D721Med (cell line): ENCODE measurements at regions not wholly inside any gene's neighbourhood (a gene's known extent, or its start where the extent isn't known, plus 50 kb on each side); places are given as distances from the start of the nearest gene placed in this dataset.

Experiments used
- DNase-seq: peaks from one replicate; pipeline ENCODE4 v3.0.0; 2011; ENCODE audit warnings: low spot score; ENCODE audit not compliant: insufficient read length
- FAIRE-seq: peaks from 2 replicates; lab custom pipeline; 2011; peaks lifted over from hg19 to GRCh38; lab: Jason Lieb, UNC
- TF ChIP-seq, protein P1 (sequence below): IDR thresholded peaks from 2 replicates; pipeline ENCODE4 v1.5.1; 2012; ENCODE audit warnings: mild to moderate bottlenecking, control low read depth; ENCODE audit not compliant: insufficient read depth; ENCODE audit errors: missing control alignments

GRCh38 chr3:5840056-5840455 is 652.5 kb downstream of the EDEM1 start:
- DNase-seq (no peak), FAIRE-seq (no peak)
- TF ChIP-seq, protein P1, sequence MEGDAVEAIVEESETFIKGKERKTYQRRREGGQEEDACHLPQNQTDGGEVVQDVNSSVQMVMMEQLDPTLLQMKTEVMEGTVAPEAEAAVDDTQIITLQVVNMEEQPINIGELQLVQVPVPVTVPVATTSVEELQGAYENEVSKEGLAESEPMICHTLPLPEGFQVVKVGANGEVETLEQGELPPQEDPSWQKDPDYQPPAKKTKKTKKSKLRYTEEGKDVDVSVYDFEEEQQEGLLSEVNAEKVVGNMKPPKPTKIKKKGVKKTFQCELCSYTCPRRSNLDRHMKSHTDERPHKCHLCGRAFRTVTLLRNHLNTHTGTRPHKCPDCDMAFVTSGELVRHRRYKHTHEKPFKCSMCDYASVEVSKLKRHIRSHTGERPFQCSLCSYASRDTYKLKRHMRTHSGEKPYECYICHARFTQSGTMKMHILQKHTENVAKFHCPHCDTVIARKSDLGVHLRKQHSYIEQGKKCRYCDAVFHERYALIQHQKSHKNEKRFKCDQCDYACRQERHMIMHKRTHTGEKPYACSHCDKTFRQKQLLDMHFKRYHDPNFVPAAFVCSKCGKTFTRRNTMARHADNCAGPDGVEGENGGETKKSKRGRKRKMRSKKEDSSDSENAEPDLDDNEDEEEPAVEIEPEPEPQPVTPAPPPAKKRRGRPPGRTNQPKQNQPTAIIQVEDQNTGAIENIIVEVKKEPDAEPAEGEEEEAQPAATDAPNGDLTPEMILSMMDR, result no peak

DNA sequence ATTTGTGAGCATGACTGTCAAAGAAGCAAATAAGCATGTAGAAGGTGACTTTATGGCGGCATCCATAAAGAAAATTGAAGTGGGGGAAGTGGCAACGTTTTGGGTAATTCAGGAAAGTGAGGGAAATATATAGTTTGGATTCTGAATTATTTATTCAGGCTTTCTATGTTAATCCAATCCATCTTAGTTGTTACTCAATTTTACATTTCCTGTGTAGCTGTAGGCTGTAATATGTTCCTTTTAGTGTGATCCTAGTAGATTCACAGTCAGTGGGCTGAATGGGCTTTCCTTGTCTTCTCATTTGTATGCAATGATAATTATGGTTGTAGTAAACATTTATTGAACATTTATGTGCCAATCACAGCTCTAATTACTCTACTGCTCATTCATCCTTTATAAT is 654.1 kb downstream of the EDEM1 start:
- DNase-seq, result no peak
- TF ChIP-seq, protein P1, result no peak
- FAIRE-seq, result no peak

DNA sequence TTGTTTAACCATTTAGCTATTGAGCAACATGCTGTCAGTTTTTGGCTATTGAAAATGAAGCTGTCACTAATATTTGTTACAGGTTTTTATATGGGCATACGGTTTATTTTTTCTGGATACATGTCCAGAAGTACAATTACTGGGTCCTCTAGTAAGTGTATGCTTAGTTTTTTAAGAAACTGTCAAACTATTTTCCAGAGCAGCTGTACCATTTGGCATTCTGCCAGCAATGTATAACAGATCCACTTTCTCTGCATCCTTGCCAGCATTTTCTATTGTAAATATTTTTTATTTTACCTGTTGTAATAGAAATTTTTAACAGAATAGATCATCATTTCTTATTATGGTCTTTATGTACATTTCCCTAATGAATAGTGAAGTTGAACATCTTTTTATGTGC is 658.8 kb downstream of the EDEM1 start:
- DNase-seq (no peak), FAIRE-seq (no peak)
- TF ChIP-seq, protein P1, result no peak

DNA sequence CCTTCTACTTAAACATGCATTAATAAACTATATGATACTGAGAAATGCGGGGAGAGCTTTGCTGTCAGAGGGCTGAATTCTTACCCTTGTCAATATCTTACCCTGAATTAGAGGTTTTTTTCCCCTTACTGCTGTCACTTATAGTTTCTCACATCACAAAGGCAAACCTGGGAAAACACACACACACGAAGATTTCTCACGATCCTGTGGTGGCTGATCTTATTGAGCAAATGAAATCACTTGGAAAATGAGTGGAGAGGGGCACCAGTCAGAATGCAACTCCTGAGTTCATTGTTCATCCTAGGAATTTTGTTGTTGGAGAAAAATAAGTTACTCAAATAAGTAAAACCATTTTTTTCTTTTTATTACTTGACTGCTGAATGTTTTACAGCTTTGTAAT is 673.6 kb downstream of the EDEM1 start:
- FAIRE-seq, result no peak
- no peak for DNase-seq
- TF ChIP-seq, protein P1, result no peak

DNA sequence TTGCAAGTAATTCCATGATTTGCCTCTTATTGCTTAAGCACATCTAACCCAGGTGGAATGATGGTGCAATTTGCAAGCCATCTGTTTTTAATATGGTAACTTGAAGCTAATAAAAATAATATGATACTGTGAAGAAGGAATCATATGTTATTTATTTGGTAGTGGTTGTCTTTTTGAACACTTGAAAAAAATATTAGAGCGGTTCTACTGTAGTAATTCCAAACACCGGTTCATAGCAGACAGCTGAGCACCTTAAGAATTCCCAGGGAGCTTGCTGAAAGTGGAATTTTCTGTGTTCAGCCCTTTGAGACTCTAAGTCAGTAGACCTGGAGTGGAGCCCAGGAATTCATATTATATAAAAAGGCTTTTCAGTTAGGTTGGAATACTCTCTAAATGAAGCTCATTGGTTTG is 687.4 kb downstream of the EDEM1 start:
- FAIRE-seq (no peak), DNase-seq (no peak)
- TF ChIP-seq, protein P1, result no peak

GRCh38 chr3:5888851-5889250 is 701.3 kb downstream of the EDEM1 start:
- TF ChIP-seq, protein P1, result no peak
- FAIRE-seq, result no peak

DNA sequence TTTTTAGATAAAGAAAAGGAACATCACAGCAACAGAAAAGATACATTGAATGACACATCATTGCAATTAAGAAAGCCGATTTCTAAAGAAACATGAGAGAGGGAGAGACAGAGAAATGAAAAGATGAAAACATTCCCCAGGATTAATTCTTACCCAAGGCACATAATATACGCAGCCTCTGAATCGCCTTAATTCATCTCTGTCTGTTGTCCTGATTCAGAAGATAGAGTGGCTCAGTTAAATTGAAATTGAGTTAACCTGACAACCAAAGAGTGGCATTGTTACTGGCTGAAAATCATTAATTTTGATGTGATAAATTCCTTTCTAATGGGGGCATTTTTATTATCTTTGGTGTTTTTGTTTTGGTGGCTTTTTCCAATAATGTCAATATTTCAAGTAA is 701.9 kb downstream of the EDEM1 start:
- TF ChIP-seq, protein P1, result no peak
- no peak for FAIRE-seq
- DNase-seq, result no peak

More at GRCh38 chr3:5888851-5889250, 701.3 kb downstream of the EDEM1 start:
- DNase-seq, result no peak
